ENCODE measurements at regions not wholly inside any gene's neighbourhood (a gene's known extent, or its start where the extent isn't known, plus 50 kb on each side); places are given as distances from the start of the nearest gene placed in this dataset.

GRCh38 chr5:160508780-160509361 lies 87.2 kb downstream of the PTTG1 start:
- DNase-seq (ENCODE audit: low read depth, low spot score): peak; percentile 90

- no peak for DNase-seq (ENCODE audit: low read depth, low spot score)
These were observed 89.8 kb downstream of the PTTG1 start for GRCh38 chr5:160511280-160511929.
